ENCODE measurements at regions not wholly inside any gene's neighbourhood (a gene's known extent, or its start where the extent isn't known, plus 50 kb on each side); places are given as distances from the start of the nearest gene placed in this dataset.

GRCh38 chr11:104490182-104490581 is 326.2 kb upstream of the PDGFD start:
- no peak overlapping the region for H3K27ac Mint-ChIP-seq
- peaks cover 18 to 24% of the 10 kb centered on the region in 2 donors for H3K9me3 Mint-ChIP-seq
- DNase-seq (ENCODE audit: low spot score in 2 of 2): no peak

GRCh38 chr11:104488561-104488960 is 324.6 kb upstream of the PDGFD start:
- no peak for DNase-seq (ENCODE audit: low spot score in 2 of 2)
- Mint-ChIP-seq H3K36me3 (peaks cover 13 to 28% of the 10 kb centered on the region in 2 donors), H3K27ac (no peak overlapping the region), H3K9me3 (peaks cover 18 to 24% of the 10 kb centered on the region in 2 donors)
- ATAC-seq: no peak

More at GRCh38 chr11:104490182-104490581, 326.2 kb upstream of the PDGFD start:
- peaks cover 13 to 28% of the 10 kb centered on the region in 2 donors for H3K36me3 Mint-ChIP-seq
- ATAC-seq: no peak

GRCh38 chr11:104487046-104487806 is 323.3 kb upstream of the PDGFD start:
- H3K36me3 Mint-ChIP-seq: peaks cover 13 to 28% of the 10 kb centered on the region in 2 donors
- no peak overlapping the region for H3K27ac Mint-ChIP-seq
- no peak for DNase-seq (ENCODE audit: low spot score in 2 of 2)
- ATAC-seq: no peak
- peaks cover 18 to 24% of the 10 kb centered on the region in 2 donors for H3K9me3 Mint-ChIP-seq

- H3K36me3 Mint-ChIP-seq: peaks cover under 1 to 10% of the 10 kb centered on the region in 2 donors
- no peak overlapping the region for H3K27ac Mint-ChIP-seq
- DNase-seq (ENCODE audit: low spot score in 2 of 2) (no peak), ATAC-seq (no peak)
- peaks cover 11 to 17% of the 10 kb centered on the region in 2 donors for H3K9me3 Mint-ChIP-seq
These were observed 321.0 kb upstream of the PDGFD start for GRCh38 chr11:104484804-104485554.

- H3K9me3 Mint-ChIP-seq: peaks cover 0 to 9% of the 10 kb centered on the region in 2 donors
- no peak for ATAC-seq
- DNase-seq (ENCODE audit: low spot score in 2 of 2): no peak
- no peaks in the 10 kb centered on the region for H3K36me3 Mint-ChIP-seq
- H3K27ac Mint-ChIP-seq: no peak overlapping the region
These were observed 313.0 kb upstream of the PDGFD start for GRCh38 chr11:104476898-104477297.

GRCh38 chr11:104476454-104476853 is 312.5 kb upstream of the PDGFD start:
- Mint-ChIP-seq H3K27ac (no peak overlapping the region), H3K36me3 (no peaks in the 10 kb centered on the region), H3K9me3 (peaks cover 0 to 6% of the 10 kb centered on the region in 2 donors)
- ATAC-seq (no peak), DNase-seq (ENCODE audit: low spot score in 2 of 2) (no peak)

- H3K36me3 Mint-ChIP-seq: no peaks in the 10 kb centered on the region
- H3K9me3 Mint-ChIP-seq: no peaks in the 10 kb centered on the region
- no peak overlapping the region for H3K27ac Mint-ChIP-seq
- no peak for ATAC-seq
- DNase-seq (ENCODE audit: low spot score in 2 of 2): no peak
These were observed 303.5 kb upstream of the PDGFD start for GRCh38 chr11:104467404-104467803.

- H3K9me3 Mint-ChIP-seq: no peaks in the 10 kb centered on the region
- ATAC-seq (no peak), DNase-seq (ENCODE audit: low spot score in 2 of 2) (no peak)
- H3K36me3 Mint-ChIP-seq: no peaks in the 10 kb centered on the region
- no peak overlapping the region for H3K27ac Mint-ChIP-seq
These were observed 301.4 kb upstream of the PDGFD start for GRCh38 chr11:104465321-104465720.

GRCh38 chr11:104464691-104465090 is 300.7 kb upstream of the PDGFD start:
- Mint-ChIP-seq H3K27ac (no peak overlapping the region), H3K36me3 (no peaks in the 10 kb centered on the region), H3K9me3 (no peaks in the 10 kb centered on the region)
- ATAC-seq: no peak
- no peak for DNase-seq (ENCODE audit: low spot score in 2 of 2)

- DNase-seq (ENCODE audit: low spot score in 2 of 2) (no peak), ATAC-seq (no peak)
- Mint-ChIP-seq H3K36me3 (no peaks in the 10 kb centered on the region), H3K9me3 (no peaks in the 10 kb centered on the region), H3K27ac (no peak overlapping the region)
These were observed 298.4 kb upstream of the PDGFD start for GRCh38 chr11:104462341-104462740.

GRCh38 chr11:104451197-104451893 is 287.4 kb upstream of the PDGFD start:
- Mint-ChIP-seq H3K36me3 (no peaks in the 10 kb centered on the region), H3K9me3 (no peaks in the 10 kb centered on the region), H3K27ac (no peak overlapping the region)
- ATAC-seq (no peak), DNase-seq (ENCODE audit: low spot score in 2 of 2) (no peak)

GRCh38 chr11:104443387-104443786 is 279.4 kb upstream of the PDGFD start:
- Mint-ChIP-seq H3K36me3 (no peaks in the 10 kb centered on the region), H3K27ac (no peak overlapping the region), H3K9me3 (peaks cover 3 to 8% of the 10 kb centered on the region in 2 donors)
- ATAC-seq (no peak), DNase-seq (ENCODE audit: low spot score in 2 of 2) (no peak)

GRCh38 chr11:104442321-104442720 is 278.4 kb upstream of the PDGFD start:
- Mint-ChIP-seq H3K27ac (no peak overlapping the region), H3K36me3 (no peaks in the 10 kb centered on the region), H3K9me3 (peaks cover 3 to 9% of the 10 kb centered on the region in 2 donors)
- ATAC-seq (no peak), DNase-seq (ENCODE audit: low spot score in 2 of 2) (no peak)

GRCh38 chr11:104435494-104435893 is 271.5 kb upstream of the PDGFD start:
- Mint-ChIP-seq H3K9me3 (peaks cover 3 to 12% of the 10 kb centered on the region in 2 donors), H3K36me3 (no peaks in the 10 kb centered on the region), H3K27ac (no peak overlapping the region)
- DNase-seq (ENCODE audit: low spot score in 2 of 2) (no peak), ATAC-seq (no peak)

GRCh38 chr11:104433751-104434150 is 269.8 kb upstream of the PDGFD start:
- Mint-ChIP-seq H3K36me3 (no peaks in the 10 kb centered on the region), H3K9me3 (peaks cover 0 to 8% of the 10 kb centered on the region in 2 donors), H3K27ac (no peak overlapping the region)
- DNase-seq (ENCODE audit: low spot score in 2 of 2) (no peak), ATAC-seq (no peak)

- no peak for ATAC-seq
- H3K36me3 Mint-ChIP-seq: no peaks in the 10 kb centered on the region
These were observed 269.0 kb upstream of the PDGFD start for GRCh38 chr11:104432981-104433380.

GRCh38 chr11:104432526-104432925 is 268.6 kb upstream of the PDGFD start:
- Mint-ChIP-seq H3K36me3 (no peaks in the 10 kb centered on the region), H3K9me3 (peaks cover 0 to 3% of the 10 kb centered on the region in 2 donors), H3K27ac (no peak overlapping the region)
- DNase-seq (ENCODE audit: low spot score in 2 of 2) (no peak), ATAC-seq (no peak)

More at GRCh38 chr11:104432981-104433380, 269.0 kb upstream of the PDGFD start:
- peaks cover 0 to 3% of the 10 kb centered on the region in 2 donors for H3K9me3 Mint-ChIP-seq
- H3K27ac Mint-ChIP-seq: no peak overlapping the region
- no peak for DNase-seq (ENCODE audit: low spot score in 2 of 2)
